GM10248 (cell line): ENCODE measurements at regions not wholly inside any gene's neighbourhood (a gene's known extent, or its start where the extent isn't known, plus 50 kb on each side); places are given as distances from the start of the nearest gene placed in this dataset.

ENCODE experiments used
- CTCF ChIA-PET: fragments of 300-600 bp; sonication (Branson Sonifier 250); formaldehyde crosslinking; extraction: SDS; loops from one replicate; lab custom pipeline; 2021; ENCODE audit warnings: antibody characterized with exemption; lab: Yijun Ruan, JAX
- POLR2A ChIA-PET: fragments of 350-650 bp; sonication (Branson Sonifier 250); formaldehyde crosslinking; extraction: SDS; loops from one replicate; lab custom pipeline; 2020; ENCODE audit warnings: antibody characterized with exemption; lab: Yijun Ruan, JAX
- DNase-seq: peaks from one replicate; pipeline ENCODE4 v3.0.0; 2012; ENCODE audit errors: extremely low spot score
- CTCF ChIP-seq: IDR thresholded peaks from 2 replicates; pipeline ENCODE4 v1.5.1; 2012; ENCODE audit warnings: mild to moderate bottlenecking, low read depth; ENCODE audit errors: extremely low read depth, missing control alignments, control extremely low read depth

DNA sequence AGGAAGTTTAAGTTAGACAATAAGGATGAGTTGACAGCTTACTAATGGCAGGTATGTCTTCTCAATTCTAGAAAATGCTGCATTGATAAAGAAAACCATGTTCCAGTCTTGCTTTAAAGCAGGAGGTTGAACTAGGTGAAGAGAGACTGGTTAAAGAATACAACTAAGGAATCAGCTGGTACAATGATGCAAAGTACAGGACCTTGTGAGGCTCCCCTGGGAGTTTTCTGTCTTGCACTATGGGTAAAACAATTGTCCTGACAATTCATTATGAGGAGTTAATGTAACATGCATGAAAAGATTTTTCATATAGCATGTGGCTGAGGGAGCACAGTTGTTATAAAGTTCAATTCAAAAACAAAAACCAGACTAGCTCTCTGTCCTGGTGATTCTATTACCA is 157.2 kb downstream of the BMP2 start:
- TF ChIP-seq CTCF = no peak
- DNase-seq = no peak
- POLR2A ChIA-PET = no interaction called here
- CTCF ChIA-PET = no interaction called here

- ChIA-PET CTCF (no interaction called here), POLR2A (no interaction called here)
- no peak for TF ChIP-seq CTCF
- no peak for DNase-seq
Measured at GRCh38 chr20:6925744-6926278, 158.3 kb downstream of the BMP2 start.

DNA sequence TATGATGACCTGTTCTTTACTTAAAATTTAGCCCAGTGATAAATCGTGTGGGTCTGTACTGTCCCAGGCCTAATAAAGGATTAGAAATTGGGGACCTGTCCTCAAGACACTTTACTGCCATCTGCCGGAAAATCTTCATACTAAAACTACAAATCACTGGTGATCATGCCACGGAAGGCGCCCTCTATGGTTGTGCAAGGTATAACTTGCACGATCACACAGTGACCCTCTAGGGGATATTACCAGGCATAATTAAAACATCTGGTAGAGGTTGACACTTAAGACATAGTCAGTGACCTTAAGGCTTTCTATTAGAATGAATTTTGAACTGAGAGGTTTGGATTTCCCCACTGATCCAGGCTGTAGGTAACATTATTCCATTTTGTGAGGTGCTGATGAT is 172.6 kb downstream of the BMP2 start:
- no peak for DNase-seq
- CTCF ChIA-PET = interaction anchor here (1.6 kb wide), 1 partner anchor 21 kb away, joined by 5 read pairs; no protein-coding TSS in a partner anchor
- TF ChIP-seq CTCF = no peak
- POLR2A ChIA-PET = no interaction called here

- ChIA-PET CTCF (no interaction called here), POLR2A (no interaction called here)
- TF ChIP-seq CTCF = no peak
- no peak for DNase-seq
Measured at GRCh38 chr20:6940876-6941275, 173.4 kb downstream of the BMP2 start.

- no peak for DNase-seq
- POLR2A ChIA-PET = no interaction called here
- CTCF ChIA-PET = no interaction called here
- no peak for TF ChIP-seq CTCF
Measured at GRCh38 chr20:6941571-6941970, 174.1 kb downstream of the BMP2 start.

GRCh38 chr20:6942266-6942665 is 174.8 kb downstream of the BMP2 start:
- TF ChIP-seq CTCF = no peak
- ChIA-PET CTCF (no interaction called here), POLR2A (no interaction called here)
- DNase-seq = no peak

DNA sequence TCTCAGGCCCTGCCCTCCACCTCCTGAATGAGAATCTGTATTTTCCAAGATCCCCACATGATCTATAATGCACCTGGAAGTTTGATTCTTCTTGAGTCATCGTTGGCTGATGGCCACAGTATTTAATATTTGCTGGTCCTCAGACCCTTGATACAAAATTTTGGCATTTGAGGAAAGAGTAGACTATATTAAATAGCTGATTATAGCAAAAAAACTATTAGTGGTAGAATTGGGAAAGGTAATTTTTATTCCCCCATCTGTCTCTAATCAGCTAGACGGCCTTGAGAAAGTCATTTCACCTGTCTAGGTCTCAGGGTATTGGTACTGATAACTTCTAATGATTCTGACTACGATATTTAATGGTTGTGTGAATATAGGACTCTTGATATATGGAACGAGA is 176.8 kb downstream of the BMP2 start:
- DNase-seq = no peak
- TF ChIP-seq CTCF = no peak
- CTCF ChIA-PET = interaction anchor here (0.6 to 1.4 kb wide), 2 partner anchors 12 to 23 kb away, joined by 3 to 6 read pairs; no protein-coding TSS in a partner anchor
- POLR2A ChIA-PET = no interaction called here
